Endothelial cell of umbilical vein (primary cell): ENCODE measurements at regions not wholly inside any gene's neighbourhood (a gene's known extent, or its start where the extent isn't known, plus 50 kb on each side); places are given as distances from the start of the nearest gene placed in this dataset.

ENCODE experiments used
- POLR2A ChIP-seq: IDR thresholded peaks from 2 replicates; pipeline ENCODE4 v1.6.1; 2012; ENCODE audit warnings: low read depth, mild to moderate bottlenecking, control low read depth, low read length
- TF ChIP-seq, protein P1 (sequence below), 2 donors: IDR thresholded peaks; 1 replicate in 1 of 2; 2 replicates in 1 of 2; pipeline ENCODE4 v1.5.1; 2011; ENCODE audit warnings: low read length in 2 of 2, mild to moderate bottlenecking in 2 of 2, moderate library complexity in 2 of 2, control low read depth in 1 of 2, inconsistent platforms in 1 of 2, low read depth in 1 of 2; ENCODE audit not compliant: insufficient read depth in 1 of 2; ENCODE audit errors: extremely low read depth in 1 of 2

DNA sequence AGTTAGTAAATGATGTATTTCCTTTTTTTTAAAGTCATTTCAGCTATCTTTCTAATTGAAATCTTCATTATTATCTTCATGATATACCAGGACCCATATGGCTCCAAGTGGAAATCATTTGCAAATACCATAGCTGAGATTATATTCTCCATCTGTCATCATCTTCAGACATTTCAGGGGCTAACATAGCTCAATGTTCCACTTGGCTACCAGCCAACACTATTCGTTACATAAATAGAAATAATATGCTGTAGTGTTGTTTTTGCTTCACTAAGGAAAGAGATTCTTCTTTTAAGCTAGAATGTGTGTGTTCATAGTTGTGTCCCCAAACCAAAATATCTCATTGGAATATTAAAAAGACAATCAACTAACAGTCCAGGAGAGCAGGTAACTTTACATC lies 225.1 kb downstream of the DIO2 start:
- TF ChIP-seq, protein P1, sequence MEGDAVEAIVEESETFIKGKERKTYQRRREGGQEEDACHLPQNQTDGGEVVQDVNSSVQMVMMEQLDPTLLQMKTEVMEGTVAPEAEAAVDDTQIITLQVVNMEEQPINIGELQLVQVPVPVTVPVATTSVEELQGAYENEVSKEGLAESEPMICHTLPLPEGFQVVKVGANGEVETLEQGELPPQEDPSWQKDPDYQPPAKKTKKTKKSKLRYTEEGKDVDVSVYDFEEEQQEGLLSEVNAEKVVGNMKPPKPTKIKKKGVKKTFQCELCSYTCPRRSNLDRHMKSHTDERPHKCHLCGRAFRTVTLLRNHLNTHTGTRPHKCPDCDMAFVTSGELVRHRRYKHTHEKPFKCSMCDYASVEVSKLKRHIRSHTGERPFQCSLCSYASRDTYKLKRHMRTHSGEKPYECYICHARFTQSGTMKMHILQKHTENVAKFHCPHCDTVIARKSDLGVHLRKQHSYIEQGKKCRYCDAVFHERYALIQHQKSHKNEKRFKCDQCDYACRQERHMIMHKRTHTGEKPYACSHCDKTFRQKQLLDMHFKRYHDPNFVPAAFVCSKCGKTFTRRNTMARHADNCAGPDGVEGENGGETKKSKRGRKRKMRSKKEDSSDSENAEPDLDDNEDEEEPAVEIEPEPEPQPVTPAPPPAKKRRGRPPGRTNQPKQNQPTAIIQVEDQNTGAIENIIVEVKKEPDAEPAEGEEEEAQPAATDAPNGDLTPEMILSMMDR (IDR thresholded peaks at IDR 0.05; ENCODE audit: extremely low read depth in 1 of 2, insufficient read depth in 1 of 2, low read depth in 1 of 2, low read length in 2 of 2) = no peak
- no peak for TF ChIP-seq POLR2A
